HepG2 (cell line): ENCODE measurements at regions not wholly inside any gene's neighbourhood (a gene's known extent, or its start where the extent isn't known, plus 50 kb on each side); places are given as distances from the start of the nearest gene placed in this dataset.

Experiments
- CEBPB ChIP-seq: IDR thresholded peaks from 2 replicates; pipeline ENCODE4 v1.6.1; 2011; ENCODE audit warnings: low read depth, low read length, improper control_type of control experiment, borderline replicate concordance
- KDM1A ChIP-seq: IDR thresholded peaks from 2 replicates; pipeline ENCODE4 v1.6.1; 2016; ENCODE audit warnings: missing compliant biosample characterization
- KLF13 ChIP-seq: sonication (generic); formaldehyde crosslinking; IDR thresholded peaks from 2 replicates; pipeline ENCODE4 v1.4.0; 2020; ENCODE audit warnings: mild to moderate bottlenecking, missing genetic modification reagents
- MAFK ChIP-seq, 2 experiments: IDR thresholded peaks in 1 of 2; conservative IDR thresholded peaks in 1 of 2; 2 replicates each; pipeline ENCODE4 v1.6.1; 2011; ENCODE audit warnings: improper control_type of control experiment in 2 of 2, low read length in 2 of 2
- NFIB ChIP-seq: sonication (generic); formaldehyde crosslinking; IDR thresholded peaks from 2 replicates; pipeline ENCODE4 v1.9.0; 2021; ENCODE audit warnings: missing genetic modification reagents, mild to moderate bottlenecking, borderline replicate concordance
- POLR2A ChIP-seq, 2 experiments: IDR thresholded peaks; 2 replicates each; pipeline ENCODE4 v1.6.1; 2011; ENCODE audit warnings: low read depth in 2 of 2, low read length in 2 of 2, mild to moderate bottlenecking in 1 of 2, moderate library complexity in 1 of 2; ENCODE audit not compliant: insufficient read depth in 1 of 2
- YY1 ChIP-seq: IDR thresholded peaks from 2 replicates; pipeline ENCODE4 v1.6.1; 2011; ENCODE audit warnings: low read length, low read depth, moderate library complexity, mild to moderate bottlenecking; ENCODE audit not compliant: insufficient read depth, insufficient replicate concordance
- ZC3H4 ChIP-seq: sonication (generic); formaldehyde crosslinking; IDR thresholded peaks from 2 replicates; pipeline ENCODE4 v1.4.0; 2020; ENCODE audit warnings: missing genetic modification reagents, borderline replicate concordance
- ZNF792 ChIP-seq: IDR thresholded peaks from 2 replicates; pipeline ENCODE4 v1.6.1; 2016

GRCh38 chr13:106096661-106097092 lies 438.8 kb downstream of the EFNB2 start:
- TF ChIP-seq CEBPB (no peak), KDM1A (CRISPR knock-in tag) (no peak), ZC3H4 (no peak), NFIB (CRISPR knock-in tag) (no peak), YY1 (no peak), MAFK (conservative IDR thresholded peaks at IDR 0.05 in 1 of 2, IDR thresholded peaks at IDR 0.05 in 1 of 2; ENCODE audit: low read length in 2 of 2) (no peak), ZNF792 (CRISPR knock-in tag) (no peak), POLR2A (IDR thresholded peaks at IDR 0.05; ENCODE audit: insufficient read depth in 1 of 2, low read depth in 2 of 2, low read length in 2 of 2) (no peak), KLF13 (CRISPR knock-in tag) (no peak)
